GM12873 (cell line): ENCODE measurements at regions not wholly inside any gene's neighbourhood (a gene's known extent, or its start where the extent isn't known, plus 50 kb on each side); places are given as distances from the start of the nearest gene placed in this dataset.

Experiments
- TF ChIP-seq, protein P1 (sequence below): IDR thresholded peaks from 2 replicates; pipeline ENCODE4 v1.5.1; 2012; ENCODE audit warnings: low read depth, mild to moderate bottlenecking, moderate library complexity, low read length, control low read depth; ENCODE audit not compliant: insufficient read depth; ENCODE audit errors: missing control alignments

DNA sequence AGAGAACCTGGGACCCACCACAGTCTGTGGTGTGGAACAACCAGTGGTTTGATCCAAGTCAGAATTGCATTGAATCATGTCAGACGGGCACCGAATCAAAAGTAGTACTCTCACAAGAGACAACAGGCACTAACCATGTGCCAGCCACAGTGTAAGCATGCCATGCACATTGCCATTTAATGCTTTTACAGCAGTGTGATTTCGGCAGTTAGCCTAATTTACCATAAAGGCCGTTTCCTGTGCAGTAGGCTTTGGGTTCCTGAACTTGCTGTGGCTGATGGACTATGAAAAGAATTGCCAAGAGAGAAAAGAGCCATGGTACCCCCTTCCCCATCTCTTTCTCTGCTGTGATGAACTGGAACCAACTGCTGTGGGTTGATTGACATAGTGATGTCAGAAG lies 540.6 kb downstream of the EBF1 start:
- TF ChIP-seq, protein P1, sequence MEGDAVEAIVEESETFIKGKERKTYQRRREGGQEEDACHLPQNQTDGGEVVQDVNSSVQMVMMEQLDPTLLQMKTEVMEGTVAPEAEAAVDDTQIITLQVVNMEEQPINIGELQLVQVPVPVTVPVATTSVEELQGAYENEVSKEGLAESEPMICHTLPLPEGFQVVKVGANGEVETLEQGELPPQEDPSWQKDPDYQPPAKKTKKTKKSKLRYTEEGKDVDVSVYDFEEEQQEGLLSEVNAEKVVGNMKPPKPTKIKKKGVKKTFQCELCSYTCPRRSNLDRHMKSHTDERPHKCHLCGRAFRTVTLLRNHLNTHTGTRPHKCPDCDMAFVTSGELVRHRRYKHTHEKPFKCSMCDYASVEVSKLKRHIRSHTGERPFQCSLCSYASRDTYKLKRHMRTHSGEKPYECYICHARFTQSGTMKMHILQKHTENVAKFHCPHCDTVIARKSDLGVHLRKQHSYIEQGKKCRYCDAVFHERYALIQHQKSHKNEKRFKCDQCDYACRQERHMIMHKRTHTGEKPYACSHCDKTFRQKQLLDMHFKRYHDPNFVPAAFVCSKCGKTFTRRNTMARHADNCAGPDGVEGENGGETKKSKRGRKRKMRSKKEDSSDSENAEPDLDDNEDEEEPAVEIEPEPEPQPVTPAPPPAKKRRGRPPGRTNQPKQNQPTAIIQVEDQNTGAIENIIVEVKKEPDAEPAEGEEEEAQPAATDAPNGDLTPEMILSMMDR, result no peak

- TF ChIP-seq, protein P1, result no peak
Observed at GRCh38 chr5:158553962-158554336, 545.8 kb downstream of the EBF1 start.

GRCh38 chr5:158553195-158553961 lies 546.3 kb downstream of the EBF1 start:
- TF ChIP-seq, protein P1, result no peak

GRCh38 chr5:158552241-158552640 lies 547.5 kb downstream of the EBF1 start:
- TF ChIP-seq, protein P1, result no peak

GRCh38 chr5:158549311-158549710 lies 550.4 kb downstream of the EBF1 start:
- TF ChIP-seq, protein P1, result no peak

- TF ChIP-seq, protein P1, result no peak
Observed at GRCh38 chr5:158546748-158547147, 553.0 kb downstream of the EBF1 start.

GRCh38 chr5:158545949-158546530 lies 553.7 kb downstream of the EBF1 start:
- TF ChIP-seq, protein P1, result no peak
